Breast epithelium (tissue), 3 donors: ENCODE measurements at regions not wholly inside any gene's neighbourhood (a gene's known extent, or its start where the extent isn't known, plus 50 kb on each side); places are given as distances from the start of the nearest gene placed in this dataset.

Experiments
- POLR2A ChIP-seq: fragments of 450-650 bp; IDR thresholded peaks from one replicate; pipeline ENCODE4 v1.6.1; 2016; ENCODE audit warnings: antibody characterized with exemption, mild to moderate bottlenecking, moderate library complexity
- POLR2AphosphoS5 ChIP-seq, 3 donors: sonication (generic); formaldehyde crosslinking; IDR thresholded peaks; one replicate each; pipeline ENCODE4 v1.6.1; 2017; ENCODE audit warnings: antibody characterized with exemption in 3 of 3
- TF ChIP-seq, protein P1 (sequence below), 3 donors: fragments of 450-650 bp; IDR thresholded peaks; one replicate each; pipeline ENCODE4 v1.5.1; 2016 to 2017; ENCODE audit warnings: antibody characterized with exemption in 3 of 3, mild to moderate bottlenecking in 3 of 3, moderate library complexity in 3 of 3

GRCh38 chr4:119977076-119977940 lies 89.3 kb downstream of the MAD2L1 start:
- TF ChIP-seq POLR2A (no peak), POLR2AphosphoS5 (IDR thresholded peaks at IDR 0.05) (no peak)
- TF ChIP-seq, protein P1, sequence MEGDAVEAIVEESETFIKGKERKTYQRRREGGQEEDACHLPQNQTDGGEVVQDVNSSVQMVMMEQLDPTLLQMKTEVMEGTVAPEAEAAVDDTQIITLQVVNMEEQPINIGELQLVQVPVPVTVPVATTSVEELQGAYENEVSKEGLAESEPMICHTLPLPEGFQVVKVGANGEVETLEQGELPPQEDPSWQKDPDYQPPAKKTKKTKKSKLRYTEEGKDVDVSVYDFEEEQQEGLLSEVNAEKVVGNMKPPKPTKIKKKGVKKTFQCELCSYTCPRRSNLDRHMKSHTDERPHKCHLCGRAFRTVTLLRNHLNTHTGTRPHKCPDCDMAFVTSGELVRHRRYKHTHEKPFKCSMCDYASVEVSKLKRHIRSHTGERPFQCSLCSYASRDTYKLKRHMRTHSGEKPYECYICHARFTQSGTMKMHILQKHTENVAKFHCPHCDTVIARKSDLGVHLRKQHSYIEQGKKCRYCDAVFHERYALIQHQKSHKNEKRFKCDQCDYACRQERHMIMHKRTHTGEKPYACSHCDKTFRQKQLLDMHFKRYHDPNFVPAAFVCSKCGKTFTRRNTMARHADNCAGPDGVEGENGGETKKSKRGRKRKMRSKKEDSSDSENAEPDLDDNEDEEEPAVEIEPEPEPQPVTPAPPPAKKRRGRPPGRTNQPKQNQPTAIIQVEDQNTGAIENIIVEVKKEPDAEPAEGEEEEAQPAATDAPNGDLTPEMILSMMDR (IDR thresholded peaks at IDR 0.05) = no peak
